Gastrocnemius medialis (tissue), 4 donors: ENCODE measurements at regions not wholly inside any gene's neighbourhood (a gene's known extent, or its start where the extent isn't known, plus 50 kb on each side); places are given as distances from the start of the nearest gene placed in this dataset.

Source experiments
- ATAC-seq, 2 donors: fragments of 150-250 bp; one replicate each; pipeline ENCODE4 v1.9.1; 2016
- DNase-seq, 2 donors: peaks; one replicate each; pipeline ENCODE4 v3.0.0-alpha.2; 2019
- H3K27ac ChIP-seq, 4 donors: fragments of 200-600 bp; sonication (generic); 1 replicate in 1 of 4; 2 replicates in 3 of 4; pipeline ENCODE4 v1.5.1; 2016 to 2018; ENCODE audit warnings: mild to moderate bottlenecking in 2 of 4, moderate library complexity in 1 of 4
- H3K27me3 ChIP-seq, 3 donors: fragments of 200-600 bp; sonication (generic) in 2 of 3; 1 replicate in 1 of 3; 2 replicates in 2 of 3; pipeline versions ENCODE4 v1.5.1 to v1.6.0; 2016 to 2019; ENCODE audit warnings: mild to moderate bottlenecking in 1 of 3, moderate library complexity in 1 of 3
- H3K36me3 ChIP-seq, 2 donors: fragments of 200-600 bp; sonication (generic) in 1 of 2; one replicate each; pipeline ENCODE4 v1.5.1; 2017 to 2018
- H3K4me1 ChIP-seq, 2 donors: fragments of 200-600 bp; sonication (generic) in 1 of 2; one replicate each; pipeline ENCODE4 v1.5.1; 2016 to 2017; ENCODE audit warnings: mild to moderate bottlenecking in 2 of 2
- H3K4me3 ChIP-seq, 4 donors: fragments of 200-600 bp; sonication (generic) in 3 of 4; 1 replicate in 1 of 4; 2 replicates in 3 of 4; pipeline ENCODE4 v1.5.1; 2016 to 2019; ENCODE audit warnings: mild to moderate bottlenecking in 2 of 4
- H3K9me3 ChIP-seq, 3 donors: fragments of 200-600 bp; sonication (generic) in 2 of 3; 1 replicate in 1 of 3; 2 replicates in 2 of 3; pipeline ENCODE4 v1.5.1; 2016 to 2019
- POLR2A ChIP-seq, 2 donors: fragments of 450-650 bp; IDR thresholded peaks; one replicate each; pipeline ENCODE4 v1.6.1; 2017; ENCODE audit warnings: antibody characterized with exemption in 2 of 2, mild to moderate bottlenecking in 2 of 2, moderate library complexity in 2 of 2
- in situ Hi-C, 4 donors: fragments of 200-750 bp; cut with MboI; loops; one replicate each; pipeline versions ENCODE4 v1.15.0 to v1.8.0; 2017; ENCODE audit warnings: low sequenced_read_pairs in 4 of 4
- intact Hi-C: fragments of 100-400 bp; cut with DNase I; formaldehyde crosslinking; loops from one replicate; pipeline ENCODE4 v1.15.1; 2023; ENCODE audit warnings: low total_unique reads
- TF ChIP-seq, protein P1 (sequence below), 5 experiments: fragments of 450-650 bp in 3 of 5; fragments of 200-600 bp in 2 of 5; sonication (generic) in 2 of 5; IDR thresholded peaks in 4 of 5; conservative IDR thresholded peaks in 1 of 5; 1 replicate in 4 of 5; 2 replicates in 1 of 5; pipeline ENCODE4 v1.5.1; 2016 to 2019; ENCODE audit warnings: antibody characterized with exemption in 5 of 5, mild to moderate bottlenecking in 3 of 5, moderate library complexity in 3 of 5

DNA sequence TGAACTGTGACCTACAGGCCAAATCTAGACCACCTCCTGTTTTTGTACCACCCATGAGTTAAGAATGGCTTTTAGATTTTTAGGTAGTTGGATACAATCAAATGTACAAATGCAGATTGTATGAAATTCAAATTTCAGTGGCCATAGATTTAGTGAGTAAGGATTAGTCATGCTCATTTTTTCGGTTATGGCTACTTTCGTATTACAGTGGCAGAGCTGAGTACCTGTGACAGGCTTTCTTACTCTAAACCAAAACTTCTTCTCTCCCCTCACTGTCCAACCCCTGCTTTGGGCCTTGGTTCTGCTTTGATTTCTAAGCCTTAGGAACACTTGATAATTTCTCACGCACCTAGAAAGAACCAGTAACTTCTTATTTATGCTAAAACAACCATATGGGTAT, 82.1 kb downstream of the CDC42EP3 start:
- DNase-seq (no peak), ATAC-seq (no peak)
- intact Hi-C loops (loop anchor here (2.0 to 5.0 kb wide), 3 partner anchors 63 to 238 kb away; no protein-coding TSS in a partner anchor), in situ Hi-C loops (no loop called here)
- Histone ChIP-seq H3K9me3 (peaks cover 0 to 9% (median 0%) of the 10 kb centered on the region in 3 donors), H3K36me3 (no peaks in the 10 kb centered on the region), H3K27me3 (no peaks in the 10 kb centered on the region), H3K27ac (peak overlapping the region; percentile 76 to 87 (median 85)), H3K4me3 (no peak overlapping the region), H3K4me1 (peaks cover 70 to 75% of the 10 kb centered on the region in 2 donors)
- TF ChIP-seq, protein P1, sequence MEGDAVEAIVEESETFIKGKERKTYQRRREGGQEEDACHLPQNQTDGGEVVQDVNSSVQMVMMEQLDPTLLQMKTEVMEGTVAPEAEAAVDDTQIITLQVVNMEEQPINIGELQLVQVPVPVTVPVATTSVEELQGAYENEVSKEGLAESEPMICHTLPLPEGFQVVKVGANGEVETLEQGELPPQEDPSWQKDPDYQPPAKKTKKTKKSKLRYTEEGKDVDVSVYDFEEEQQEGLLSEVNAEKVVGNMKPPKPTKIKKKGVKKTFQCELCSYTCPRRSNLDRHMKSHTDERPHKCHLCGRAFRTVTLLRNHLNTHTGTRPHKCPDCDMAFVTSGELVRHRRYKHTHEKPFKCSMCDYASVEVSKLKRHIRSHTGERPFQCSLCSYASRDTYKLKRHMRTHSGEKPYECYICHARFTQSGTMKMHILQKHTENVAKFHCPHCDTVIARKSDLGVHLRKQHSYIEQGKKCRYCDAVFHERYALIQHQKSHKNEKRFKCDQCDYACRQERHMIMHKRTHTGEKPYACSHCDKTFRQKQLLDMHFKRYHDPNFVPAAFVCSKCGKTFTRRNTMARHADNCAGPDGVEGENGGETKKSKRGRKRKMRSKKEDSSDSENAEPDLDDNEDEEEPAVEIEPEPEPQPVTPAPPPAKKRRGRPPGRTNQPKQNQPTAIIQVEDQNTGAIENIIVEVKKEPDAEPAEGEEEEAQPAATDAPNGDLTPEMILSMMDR (IDR thresholded peaks at IDR 0.05 in 4 of 5, conservative IDR thresholded peaks at IDR 0.05 in 1 of 5), result no peak
- TF ChIP-seq POLR2A (IDR thresholded peaks at IDR 0.05), result no peak

DNA sequence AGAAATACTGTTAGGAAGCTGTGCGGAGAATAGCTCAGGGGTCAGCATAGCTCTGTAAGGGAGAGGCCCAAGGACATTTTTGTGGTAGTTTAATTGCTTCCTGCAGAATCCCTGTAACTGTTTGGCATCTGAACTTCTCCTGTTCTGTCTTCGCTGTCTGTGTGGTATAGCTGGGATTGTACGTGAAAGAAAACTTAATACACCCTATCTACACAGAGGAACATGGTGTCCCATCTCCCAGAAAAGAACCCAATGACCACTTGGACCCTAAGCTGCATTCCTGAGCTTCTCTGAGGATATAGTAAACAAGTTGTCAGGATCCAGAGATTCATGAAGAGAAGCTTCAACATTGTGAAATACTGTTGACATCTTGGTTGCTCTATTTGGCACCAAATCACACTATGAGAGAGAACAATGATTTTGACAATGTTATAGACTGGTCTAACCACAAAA, 81.3 kb downstream of the CDC42EP3 start:
- in situ Hi-C loops, result no loop called here

More for the DNA sequence above, 81.3 kb downstream of the CDC42EP3 start:
- intact Hi-C loops, result loop anchor here (5.0 kb wide), 1 partner anchor 42 kb away; no protein-coding TSS in a partner anchor
- ATAC-seq (peak; percentile 86 to 88), DNase-seq (peak; percentile 76 to 80)
- Histone ChIP-seq H3K27ac (peak overlapping the region; percentile 76 to 87 (median 85)), H3K4me3 (no peak overlapping the region), H3K36me3 (no peaks in the 10 kb centered on the region), H3K27me3 (no peaks in the 10 kb centered on the region), H3K4me1 (peaks cover 67 to 74% of the 10 kb centered on the region in 2 donors), H3K9me3 (peaks cover 0 to 10% (median 0%) of the 10 kb centered on the region in 3 donors)
- TF ChIP-seq, protein P1 (IDR thresholded peaks at IDR 0.05 in 4 of 5, conservative IDR thresholded peaks at IDR 0.05 in 1 of 5), result no peak
- TF ChIP-seq POLR2A (IDR thresholded peaks at IDR 0.05), result peak in 1 of 2 donors; percentile 45
